Choroid plexus epithelial cell (primary cell): ENCODE measurements at regions not wholly inside any gene's neighbourhood (a gene's known extent, or its start where the extent isn't known, plus 50 kb on each side); places are given as distances from the start of the nearest gene placed in this dataset.
"Not testable (repeated sequence)": the region's sequence is repeated elsewhere in the genome, so short reads cannot be mapped to it uniquely, and the experiment has no call there.

Source experiments
- DNase-seq: peaks from one replicate; pipeline ENCODE4 v3.0.0-alpha.2; 2010; ENCODE audit warnings: low read depth
- H3K4me3 ChIP-seq: 2 replicates; pipeline ENCODE4 v1.5.1; 2011; ENCODE audit warnings: low read depth, mild to moderate bottlenecking, control low read depth, low read length, moderate library complexity
- CTCF ChIP-seq: conservative IDR thresholded peaks from 2 replicates; pipeline ENCODE4 v1.5.1; 2011; ENCODE audit warnings: low read depth, mild to moderate bottlenecking, control low read depth, inconsistent platforms, low read length, moderate library complexity

- no peak for DNase-seq
- H3K4me3 ChIP-seq = no peak overlapping the region
- TF ChIP-seq CTCF = no peak
These were observed 189.2 kb downstream of the MBL2 start for GRCh38 chr10:52583336-52583735.

- no peak for TF ChIP-seq CTCF
- no peak overlapping the region for H3K4me3 ChIP-seq
- DNase-seq = no peak
These were observed 185.9 kb downstream of the MBL2 start for GRCh38 chr10:52586710-52587109.

- DNase-seq = peak; percentile 39
- H3K4me3 ChIP-seq = peak overlapping the region; percentile 27
These were observed 175.3 kb downstream of the MBL2 start for GRCh38 chr10:52597189-52597863.

GRCh38 chr10:52598936-52599335 is 173.6 kb downstream of the MBL2 start:
- DNase-seq = no peak
- H3K4me3 ChIP-seq = no peak overlapping the region
- no peak for TF ChIP-seq CTCF

More at GRCh38 chr10:52597189-52597863, 175.3 kb downstream of the MBL2 start:
- no peak for TF ChIP-seq CTCF

DNA sequence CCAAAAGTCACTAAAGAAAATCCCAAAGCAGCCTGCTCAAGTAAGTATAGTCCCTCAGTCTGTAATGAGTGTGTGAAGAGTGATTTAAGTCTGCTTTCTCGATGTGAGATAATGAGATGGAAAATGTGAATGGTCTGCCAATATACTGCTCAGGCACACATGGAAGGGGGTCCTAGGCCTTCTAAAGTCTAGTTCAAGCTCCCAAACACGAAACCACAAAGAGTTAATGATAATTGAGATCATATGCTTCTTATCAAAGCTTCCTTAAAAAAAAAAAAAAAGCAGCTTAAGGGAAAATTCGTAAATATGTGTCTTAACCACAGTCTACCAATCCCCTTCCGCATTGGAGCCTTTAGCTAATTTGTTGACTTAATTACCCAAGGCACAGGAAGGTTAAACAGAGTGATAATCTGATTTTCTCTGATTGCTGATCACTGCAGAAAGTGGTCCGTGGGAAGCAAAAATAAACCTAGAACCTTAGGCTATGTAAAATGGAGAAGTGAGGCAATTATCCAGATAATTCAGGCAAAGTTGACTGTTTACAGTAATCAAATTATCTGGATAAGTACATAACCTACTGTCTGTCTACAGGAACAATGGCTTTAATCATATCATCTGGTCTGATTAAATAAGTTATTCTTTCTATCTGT is 172.9 kb downstream of the MBL2 start:
- DNase-seq = no peak
- H3K4me3 ChIP-seq = no peak overlapping the region
- TF ChIP-seq CTCF = no peak

DNA sequence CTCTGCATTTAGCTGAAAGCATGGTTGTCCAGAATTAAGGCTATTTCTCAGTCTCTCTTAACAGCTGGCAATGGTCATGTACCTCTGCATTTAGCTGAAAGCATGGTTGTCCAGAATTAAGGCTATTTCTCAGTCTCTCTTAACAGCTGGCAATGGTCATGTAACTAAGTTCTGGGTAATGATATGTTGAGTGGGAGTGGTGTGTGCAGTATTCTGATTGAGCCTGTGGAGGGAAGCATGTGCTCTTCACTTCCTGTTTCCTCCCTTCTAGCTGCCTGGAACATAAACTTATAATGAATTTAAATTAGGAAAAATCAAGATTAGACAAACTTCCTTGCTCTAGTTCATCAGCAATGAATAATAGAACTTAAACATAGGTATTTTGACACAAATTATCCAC is 168.5 kb downstream of the MBL2 start:
- not testable (repeated sequence) for H3K4me3 ChIP-seq
- peak; percentile 17 for DNase-seq

GRCh38 chr10:52609071-52609470 is 163.5 kb downstream of the MBL2 start:
- TF ChIP-seq CTCF = no peak
- DNase-seq = no peak
- H3K4me3 ChIP-seq = no peak overlapping the region
